ENCODE measurements at regions not wholly inside any gene's neighbourhood (a gene's known extent, or its start where the extent isn't known, plus 50 kb on each side); places are given as distances from the start of the nearest gene placed in this dataset.
"Not testable (repeated sequence)": the region's sequence is repeated elsewhere in the genome, so short reads cannot be mapped to it uniquely, and the experiment has no call there.

DNA sequence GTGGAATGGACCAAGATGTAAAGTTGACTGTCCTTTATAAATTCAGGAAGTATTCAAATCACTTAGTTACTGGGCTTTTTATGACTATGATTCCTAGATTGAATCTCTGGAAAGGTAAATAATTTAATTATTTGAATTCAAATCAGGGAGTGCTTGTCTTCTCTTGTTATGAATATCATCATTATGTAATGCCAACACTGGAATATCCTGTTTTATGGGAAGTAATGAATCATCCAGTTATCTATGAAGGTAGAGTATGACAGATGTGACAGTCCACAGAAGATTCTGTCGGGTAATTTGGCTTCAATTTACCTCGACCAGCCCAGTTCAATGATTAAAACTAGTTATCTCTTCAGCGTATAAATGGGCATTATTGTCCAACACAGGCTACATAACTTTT lies 141.0 kb upstream of the NUDT12 start:
- DNase-seq: no peak

DNA sequence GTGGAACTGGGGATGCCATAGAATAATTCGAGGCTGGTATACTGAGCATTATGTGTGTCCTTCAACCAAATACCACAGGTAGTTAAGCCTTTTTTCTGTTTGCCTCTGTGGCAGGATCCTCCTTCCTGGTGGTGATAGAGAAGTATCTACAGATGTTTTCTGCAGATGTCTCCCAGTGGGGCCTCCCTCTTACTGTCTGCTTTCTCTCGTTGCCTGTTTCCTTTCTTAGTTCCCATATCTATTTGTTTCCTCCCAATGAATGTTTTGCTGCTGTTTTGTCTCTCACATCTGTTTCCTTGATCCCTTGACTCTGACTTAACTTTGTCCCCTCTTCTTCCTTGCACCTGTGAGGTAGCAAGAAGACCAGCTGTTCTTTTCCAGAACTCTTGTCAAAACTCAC lies 130.9 kb upstream of the NUDT12 start:
- DNase-seq: no peak

DNA sequence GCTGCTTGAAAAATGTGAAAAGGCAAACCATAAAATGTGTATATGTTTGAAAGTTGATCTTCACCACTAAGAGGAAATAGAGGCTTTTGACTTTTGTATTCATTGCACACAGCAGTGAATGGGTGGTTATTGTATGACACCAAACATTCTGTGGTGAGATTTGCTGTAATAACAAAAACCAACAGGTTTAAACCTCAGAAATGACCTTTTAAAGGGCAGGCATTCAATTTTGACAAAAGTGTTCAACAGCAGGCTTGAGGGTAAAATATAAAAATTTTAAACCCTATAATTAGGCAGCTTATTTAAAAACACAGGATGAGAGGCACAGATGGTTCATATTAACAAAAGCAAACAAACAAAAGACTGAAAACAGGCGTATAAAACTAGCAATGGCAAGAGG lies 128.1 kb upstream of the NUDT12 start:
- DNase-seq: no peak

DNA sequence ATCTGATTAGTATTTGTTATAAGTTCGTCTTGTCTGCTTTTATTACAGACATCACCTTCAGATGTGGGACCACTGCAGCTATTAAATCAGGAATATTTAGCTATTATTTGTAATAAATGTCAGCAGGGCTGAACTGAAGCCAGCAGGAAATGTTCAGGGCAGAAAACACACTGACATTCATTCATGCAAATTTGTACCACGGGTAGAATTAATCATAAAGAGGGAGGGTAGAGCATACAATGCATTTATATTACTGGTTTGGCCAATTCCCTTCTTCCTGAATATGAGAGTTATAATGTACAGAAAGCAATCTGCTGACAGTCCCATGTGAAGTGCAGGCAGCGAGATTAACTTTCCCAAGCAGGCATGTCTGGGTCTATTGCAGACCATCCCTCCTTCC lies 117.3 kb upstream of the NUDT12 start:
- no peak for DNase-seq

DNA sequence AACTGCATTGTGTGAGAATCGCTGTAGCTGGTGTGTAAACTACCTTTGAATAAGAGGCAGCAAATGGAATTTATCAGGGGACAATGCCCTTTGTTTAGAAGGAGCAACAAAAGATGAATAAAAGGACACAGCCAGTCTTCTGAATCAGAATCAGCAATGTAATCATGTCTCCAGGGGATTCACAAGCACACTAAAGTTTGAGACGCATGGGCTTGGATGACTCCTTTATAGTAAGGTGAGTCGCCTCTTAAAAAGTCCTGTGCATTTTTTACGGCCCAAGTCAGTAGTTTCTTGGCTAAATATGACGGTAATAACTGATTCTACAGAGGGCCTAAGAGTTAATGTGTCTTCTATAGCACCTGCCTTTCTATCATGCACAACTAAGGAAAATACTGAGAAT lies 113.6 kb upstream of the NUDT12 start:
- DNase-seq: not testable (repeated sequence)

DNA sequence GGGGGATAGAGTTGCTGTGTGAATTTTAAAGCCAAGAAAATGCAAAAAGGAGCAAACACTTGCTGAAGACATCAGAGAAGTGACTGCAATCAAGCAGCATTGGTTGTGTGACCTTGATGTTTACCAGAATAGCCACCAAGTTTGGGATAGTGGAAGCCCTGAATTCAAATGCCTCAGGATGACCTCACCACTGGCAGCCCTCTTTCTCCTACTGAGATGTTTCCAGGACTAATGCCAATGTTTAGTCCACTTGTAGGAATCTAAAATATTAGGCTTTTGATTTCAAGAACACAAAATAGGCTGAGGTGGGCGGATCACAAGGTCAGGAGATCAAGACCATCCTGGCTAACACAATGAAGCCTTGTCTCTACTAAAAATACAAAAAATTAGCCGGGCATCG lies 112.2 kb upstream of the NUDT12 start:
- DNase-seq: no peak

DNA sequence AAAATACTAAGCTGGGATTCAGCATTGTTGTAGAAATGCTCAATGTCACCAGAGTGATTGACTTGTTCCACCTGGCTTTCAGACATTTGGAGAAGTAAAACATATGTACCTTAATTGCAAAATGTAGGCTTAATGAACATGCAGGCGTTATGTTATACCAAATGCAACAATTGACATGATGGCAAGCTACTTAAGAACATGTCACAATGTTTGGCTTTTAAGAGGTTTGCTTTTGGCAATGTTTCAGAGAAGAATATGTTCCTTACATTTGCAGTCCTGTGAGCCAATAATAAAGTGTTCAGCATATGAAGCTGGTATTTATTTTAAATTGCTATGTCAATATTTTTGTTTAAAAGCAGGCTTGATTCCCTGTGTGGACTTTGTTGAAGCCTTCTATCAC lies 111.7 kb upstream of the NUDT12 start:
- DNase-seq: no peak

DNA sequence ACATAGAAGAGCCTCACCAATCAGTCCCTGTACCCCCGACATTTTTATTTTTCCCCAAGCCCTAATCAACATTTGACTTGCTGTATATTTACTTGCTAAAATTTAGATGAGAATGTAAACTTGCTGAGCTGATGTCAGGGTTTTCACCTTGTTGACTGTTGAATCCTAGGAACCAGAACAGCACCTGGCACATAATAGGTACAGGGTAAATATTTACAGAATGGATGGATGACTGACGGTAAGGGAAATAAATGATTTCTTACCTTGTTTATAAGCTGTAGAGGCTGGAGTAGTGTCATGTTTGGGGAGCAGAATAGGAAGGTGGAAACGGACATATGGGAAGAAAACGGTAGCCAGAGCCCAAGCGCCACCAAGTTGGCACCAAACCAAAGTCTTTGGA lies 107.0 kb upstream of the NUDT12 start:
- no peak for DNase-seq

DNA sequence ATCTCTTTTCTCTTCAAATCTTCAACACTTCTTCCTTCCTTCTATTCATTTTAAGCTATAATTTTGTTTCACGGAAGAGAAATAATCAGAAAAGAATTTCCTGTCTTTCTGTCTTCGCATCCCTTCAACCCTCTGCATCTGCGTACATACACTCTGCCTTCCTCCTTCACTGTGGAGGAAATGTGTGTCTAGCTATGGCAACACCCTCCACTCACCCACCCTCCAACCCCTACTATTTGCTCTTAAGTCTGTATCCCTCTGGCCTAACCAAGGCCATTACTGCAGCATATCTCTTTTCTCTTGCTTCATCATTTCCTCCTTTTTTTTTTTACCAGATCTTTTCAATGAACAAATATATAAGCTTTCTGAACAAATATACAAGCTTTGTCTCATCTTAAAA lies 105.7 kb upstream of the NUDT12 start:
- no peak for DNase-seq

DNA sequence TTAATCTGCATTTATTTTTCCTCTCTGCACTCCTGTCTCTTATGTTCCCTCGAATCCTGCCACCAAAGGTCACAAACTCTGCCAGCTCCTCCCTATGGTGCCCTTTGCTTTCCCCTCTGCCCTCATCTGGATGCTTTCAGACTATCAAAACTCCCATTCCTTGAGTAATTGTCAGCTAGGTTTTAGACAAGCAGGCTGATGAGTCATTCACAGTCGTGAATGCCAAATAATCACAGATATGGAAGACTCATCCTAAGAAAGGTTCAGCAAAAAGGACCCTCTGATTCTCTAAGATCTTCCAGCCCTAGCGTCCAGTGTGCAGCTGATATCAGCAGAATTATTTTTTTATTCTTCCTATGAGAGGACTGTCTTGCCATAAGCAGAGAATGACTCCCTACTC lies 104.5 kb upstream of the NUDT12 start:
- no peak for DNase-seq

DNA sequence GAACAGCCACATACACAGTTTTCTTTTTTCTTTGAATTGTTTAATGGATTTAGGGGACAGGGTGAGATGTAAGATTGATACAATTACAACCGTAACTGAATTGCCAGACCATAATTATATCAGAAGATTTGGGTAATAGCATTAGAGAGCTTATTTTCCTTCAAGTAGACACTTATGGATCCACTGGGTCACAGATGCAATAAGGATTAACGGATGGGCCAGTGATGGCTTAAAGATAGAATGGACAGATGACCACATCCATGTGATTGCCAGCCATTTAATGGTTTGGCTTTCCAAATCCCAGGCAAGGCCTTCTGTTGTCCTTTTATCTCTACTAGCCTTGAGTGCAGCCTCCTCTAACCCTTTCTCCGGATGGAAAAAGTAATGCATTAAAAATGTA lies 94.7 kb upstream of the NUDT12 start:
- DNase-seq: no peak

DNA sequence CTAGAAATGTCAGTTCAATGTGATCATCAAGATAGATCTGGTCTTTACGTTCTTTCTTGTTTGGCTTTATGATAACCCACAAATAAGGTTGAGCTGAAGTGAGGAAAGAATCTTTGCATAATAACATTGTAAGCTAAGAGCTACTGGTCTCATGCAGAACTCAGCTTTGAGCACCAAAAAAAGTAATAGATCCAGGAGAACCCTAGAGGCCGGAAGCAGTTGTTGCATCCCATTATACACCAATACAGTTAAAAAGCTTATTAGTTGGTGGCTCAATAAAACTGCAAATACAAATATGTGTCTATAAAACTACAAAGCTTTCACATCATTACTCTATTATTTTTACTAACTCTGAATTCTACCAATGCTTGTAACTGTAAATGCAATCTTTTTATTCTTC lies 85.5 kb upstream of the NUDT12 start:
- DNase-seq: no peak

DNA sequence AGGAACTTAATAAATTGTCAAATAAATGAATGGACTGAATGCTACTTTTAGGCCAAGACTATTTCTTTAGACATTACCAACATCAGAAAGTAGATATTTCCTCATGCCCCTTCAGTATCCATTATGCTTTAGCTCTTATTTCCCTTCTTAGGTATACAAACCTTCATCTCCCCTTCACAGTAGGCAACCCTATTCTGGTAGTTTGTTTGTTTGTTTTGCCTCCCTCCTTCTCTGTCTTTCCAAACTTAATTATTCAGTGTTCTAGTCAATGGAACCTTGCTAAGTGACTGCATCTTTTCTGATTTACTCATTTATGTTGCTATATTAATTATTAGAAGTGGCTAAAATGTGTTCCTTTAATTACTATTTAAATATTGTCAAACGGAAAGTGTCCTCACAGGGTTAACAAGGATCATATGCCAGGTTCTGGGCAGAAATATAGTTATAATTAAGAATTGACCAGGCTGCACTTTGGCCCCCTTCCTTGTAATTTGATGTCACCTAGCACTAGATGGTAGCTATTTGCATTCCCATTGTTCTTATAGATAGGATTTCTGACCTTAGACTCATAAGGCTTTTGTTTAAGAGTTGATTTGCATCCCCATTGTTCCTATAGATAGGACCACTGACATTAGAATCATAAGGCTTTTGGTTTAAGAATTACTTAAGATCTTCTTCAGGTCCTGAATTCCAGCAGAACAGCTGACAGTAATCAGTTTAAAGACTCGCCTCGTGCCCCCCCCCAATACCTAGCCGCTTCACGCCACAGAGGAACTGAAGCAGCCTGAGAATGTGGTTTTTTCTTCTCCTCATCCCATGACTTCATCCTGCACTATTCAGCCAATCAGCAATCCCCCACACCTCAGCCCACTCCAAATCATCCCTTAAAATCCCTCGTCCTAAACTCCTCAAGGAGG lies 84.4 kb upstream of the NUDT12 start:
- no peak for DNase-seq

DNA sequence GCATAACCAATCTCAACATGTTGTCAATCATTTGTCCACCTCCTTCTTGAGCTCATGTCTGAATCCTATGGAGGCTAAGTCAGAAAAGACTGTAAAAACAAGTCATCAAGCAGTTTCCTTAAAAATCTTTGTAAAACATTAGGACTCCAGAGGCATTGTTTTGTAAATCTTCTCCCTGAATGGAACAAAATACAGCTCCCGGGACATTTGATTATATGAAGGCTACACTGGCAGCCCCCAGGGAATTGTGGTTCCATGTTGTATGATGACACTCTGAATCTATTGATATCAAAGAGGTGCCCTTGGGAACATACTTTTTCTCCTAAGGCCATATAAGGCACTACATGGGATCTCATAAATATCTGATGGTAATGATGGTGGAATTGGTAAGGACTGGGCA lies 83.2 kb upstream of the NUDT12 start:
- no peak for DNase-seq

DNA sequence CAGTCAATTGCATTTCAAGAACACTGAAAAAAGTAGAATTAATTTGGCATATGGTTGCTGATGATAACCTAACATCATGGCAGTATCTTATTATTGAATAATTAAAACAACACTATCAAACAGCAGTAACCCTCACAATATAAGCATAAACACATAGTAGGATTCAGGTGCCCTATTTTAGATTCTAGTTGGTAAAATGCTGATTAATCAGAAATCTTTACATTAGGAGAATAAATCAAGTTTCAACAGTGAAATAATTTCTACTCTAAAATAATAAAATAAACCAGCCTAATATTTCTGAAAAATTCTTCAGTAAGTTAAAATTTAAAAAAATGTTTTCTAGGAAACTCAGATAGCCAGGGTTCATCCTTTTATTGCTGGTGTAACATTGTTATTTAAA lies 76.4 kb upstream of the NUDT12 start:
- DNase-seq: no peak

DNA sequence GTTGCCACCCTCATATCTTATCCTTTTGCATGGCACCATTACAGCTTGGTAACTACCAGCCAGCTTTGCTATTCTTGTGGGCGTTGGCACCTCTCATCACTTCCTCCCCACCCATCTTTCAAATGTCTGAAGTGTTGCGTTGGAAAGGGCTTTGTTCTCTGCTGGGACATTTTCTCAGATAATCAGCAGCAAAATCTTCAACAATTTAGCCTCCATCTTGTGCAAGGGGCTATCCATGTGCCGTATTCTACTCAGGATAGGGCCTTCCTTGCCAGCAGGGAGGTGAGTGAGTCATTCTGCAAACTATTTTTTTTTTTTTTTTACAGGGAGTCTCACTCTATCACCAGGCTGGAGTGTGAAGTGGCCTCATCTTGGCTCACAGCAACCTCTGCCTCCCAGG lies 62.1 kb upstream of the NUDT12 start:
- no peak for DNase-seq

DNA sequence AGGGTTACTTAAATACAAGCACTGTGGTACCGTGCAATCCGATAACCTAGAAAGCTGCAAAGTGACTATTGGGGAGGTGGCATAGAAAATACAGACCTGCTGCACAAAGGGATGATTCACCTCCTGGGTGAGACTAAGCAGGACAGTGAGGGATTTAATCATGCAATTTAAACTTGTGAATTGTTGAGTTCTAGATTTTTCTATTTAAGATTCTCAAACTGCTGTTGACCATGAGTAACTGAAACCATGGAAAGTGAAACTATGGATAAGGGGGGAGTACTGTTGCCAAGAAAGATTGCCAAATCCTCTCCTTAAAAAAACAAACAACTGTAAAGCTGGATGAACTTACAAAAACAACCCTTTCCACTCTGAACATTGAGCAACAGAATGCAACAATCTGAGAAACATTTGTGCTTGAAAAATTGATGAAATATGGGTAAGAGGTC lies 61.5 kb upstream of the NUDT12 start:
- no peak for DNase-seq

DNA sequence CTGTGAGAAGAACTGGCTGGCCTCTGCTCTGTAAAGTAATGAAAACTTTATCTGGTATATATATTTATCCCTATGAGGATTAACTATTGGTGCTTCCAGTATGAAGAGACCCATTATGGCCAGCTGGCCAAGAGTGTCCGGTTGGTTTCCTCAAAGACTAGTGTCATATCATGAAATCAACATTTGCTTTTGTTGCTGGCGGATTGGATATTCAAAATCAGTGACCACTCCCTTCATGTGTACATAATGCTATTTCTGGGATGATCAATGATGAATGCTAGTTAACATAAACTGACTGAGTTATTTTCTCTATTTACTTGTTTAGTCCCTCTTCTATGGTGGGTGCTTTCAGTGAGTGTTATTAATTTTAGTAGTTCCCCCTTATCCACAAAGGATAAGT lies 60.8 kb upstream of the NUDT12 start:
- DNase-seq: no peak

DNA sequence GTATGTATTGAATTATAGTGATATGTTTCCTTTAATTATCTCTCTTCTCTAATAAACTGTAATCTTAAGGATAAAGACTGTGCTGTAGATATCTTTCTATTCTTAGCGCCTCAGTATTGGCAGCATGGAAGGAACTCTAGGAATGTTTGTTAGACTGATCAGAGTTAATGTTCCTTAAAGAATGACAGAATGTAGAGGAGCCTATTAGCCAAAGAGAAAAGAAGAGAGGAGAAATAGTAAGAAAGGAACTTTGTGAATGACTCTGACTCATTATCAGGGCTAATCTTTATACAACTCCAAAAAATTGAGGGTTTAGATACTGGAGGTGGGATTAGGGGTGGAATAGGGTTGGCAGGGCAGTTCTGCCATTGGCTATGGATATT lies 59.0 kb upstream of the NUDT12 start:
- DNase-seq: no peak

DNA sequence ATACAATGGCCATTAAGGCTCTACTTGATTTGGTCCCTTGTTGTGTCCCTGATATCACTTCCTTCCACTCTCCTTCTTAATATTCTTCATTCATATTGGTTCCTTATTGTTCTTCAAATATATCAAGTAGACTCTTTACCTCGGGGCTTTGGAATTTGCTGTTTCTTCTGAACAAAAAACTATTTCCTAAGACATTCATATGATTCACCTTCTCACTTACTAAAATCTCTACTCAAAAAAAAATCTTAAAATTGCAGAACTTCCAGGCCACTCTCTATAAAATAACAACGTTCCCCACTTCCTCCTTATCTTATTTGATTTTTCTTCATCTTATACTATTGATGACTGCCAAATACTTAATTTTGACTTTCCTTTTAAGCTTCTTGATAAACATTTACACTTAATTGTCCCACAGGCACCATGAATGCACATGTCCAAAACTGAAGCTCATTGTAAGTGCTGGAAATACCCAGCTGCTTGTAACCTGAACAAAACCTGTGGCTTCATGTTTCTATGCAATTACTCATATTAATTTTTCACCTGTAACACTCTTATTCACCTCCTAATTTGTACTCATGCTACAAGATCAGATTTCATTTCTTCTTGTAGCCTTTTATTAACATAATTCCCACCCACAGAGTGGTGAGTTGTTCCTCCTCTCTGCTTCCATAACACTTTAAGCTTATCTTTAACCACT lies 58.4 kb upstream of the NUDT12 start:
- DNase-seq: no peak

DNA sequence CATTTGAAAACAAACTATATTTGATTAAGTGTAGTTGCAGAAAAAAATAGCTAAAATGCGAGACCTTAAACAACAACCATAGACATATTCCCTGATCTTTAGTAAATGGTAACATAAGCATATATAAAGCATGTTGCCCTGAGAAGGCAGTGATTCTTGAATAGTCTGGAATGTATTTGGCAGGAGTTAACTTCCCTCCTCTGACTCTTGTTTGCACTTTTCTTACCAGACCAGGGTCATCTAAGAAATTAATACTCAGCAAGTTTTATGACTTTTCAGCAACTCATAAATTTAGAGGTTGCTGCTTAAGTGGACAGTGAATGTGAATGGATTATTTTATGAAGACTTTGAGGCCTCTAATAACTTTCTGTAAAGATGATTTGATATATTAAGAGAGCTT lies 55.3 kb upstream of the NUDT12 start:
- DNase-seq: no peak

DNA sequence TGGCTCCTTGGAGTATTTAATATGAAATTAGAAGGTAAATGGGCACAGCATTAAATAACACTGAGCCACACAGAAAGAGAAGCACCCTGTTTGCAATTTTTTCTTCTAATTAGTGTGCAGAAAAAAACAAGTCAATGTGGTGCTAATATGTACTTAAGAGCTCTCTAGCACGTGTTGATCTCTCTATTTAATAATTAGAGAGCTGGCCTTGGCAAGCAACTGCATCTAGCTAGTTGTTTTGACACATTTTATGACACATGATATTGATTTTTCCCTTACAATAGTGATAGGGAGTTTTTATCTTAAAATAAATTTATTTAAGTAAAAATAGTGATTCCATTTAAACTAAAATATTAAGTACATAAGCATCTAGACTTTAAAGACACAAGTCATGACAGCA lies 54.5 kb upstream of the NUDT12 start:
- no peak for DNase-seq

DNA sequence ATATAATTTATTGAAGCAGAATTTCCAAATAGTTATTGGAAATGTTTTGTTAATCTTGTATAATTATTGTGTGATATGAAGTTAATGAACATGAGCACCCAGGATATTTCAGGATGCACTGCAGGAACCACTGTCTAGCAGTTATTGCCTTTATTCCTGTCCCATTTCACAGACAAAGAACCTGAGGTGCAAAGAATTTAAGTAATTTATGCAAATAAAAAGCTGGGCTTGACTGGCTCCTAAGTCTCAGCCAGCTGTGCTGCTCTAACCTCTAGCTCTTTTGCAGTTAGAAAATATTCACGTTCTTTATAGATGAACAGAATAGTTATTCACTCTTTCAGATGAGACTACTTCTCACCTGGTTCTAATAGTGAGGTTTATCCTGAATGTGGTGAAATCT lies 50.0 kb upstream of the NUDT12 start:
- no peak for DNase-seq

Measured in hematopoietic multipotent progenitor cell treated with erythropoietin and hydrocortisone succinate and interleukin-3 and kit ligand, for 4 days (in vitro differentiated cells).